Rectal smooth muscle tissue (tissue), 1 donor: ENCODE measurements at regions not wholly inside any gene's neighbourhood (a gene's known extent, or its start where the extent isn't known, plus 50 kb on each side); places are given as distances from the start of the nearest gene placed in this dataset.

Source experiments
- H3K27ac ChIP-seq: one replicate; pipeline ENCODE4 v1.7.0; 2013; ENCODE audit warnings: low read depth, low read length, inconsistent platforms
- H3K27me3 ChIP-seq: one replicate; pipeline ENCODE4 v1.7.0; 2013; ENCODE audit warnings: low read length; ENCODE audit not compliant: control insufficient read depth, insufficient read depth
- H3K36me3 ChIP-seq: one replicate; pipeline ENCODE4 v1.7.0; 2013; ENCODE audit warnings: low read length; ENCODE audit not compliant: control insufficient read depth, insufficient read depth
- H3K4me1 ChIP-seq: one replicate; pipeline ENCODE4 v1.7.0; 2013; ENCODE audit warnings: low read length; ENCODE audit not compliant: control insufficient read depth, insufficient read depth
- H3K4me3 ChIP-seq: one replicate; pipeline ENCODE4 v1.7.0; 2013; ENCODE audit warnings: low read length
- H3K9ac ChIP-seq: one replicate; pipeline ENCODE4 v1.7.0; 2013; ENCODE audit warnings: low read length

DNA sequence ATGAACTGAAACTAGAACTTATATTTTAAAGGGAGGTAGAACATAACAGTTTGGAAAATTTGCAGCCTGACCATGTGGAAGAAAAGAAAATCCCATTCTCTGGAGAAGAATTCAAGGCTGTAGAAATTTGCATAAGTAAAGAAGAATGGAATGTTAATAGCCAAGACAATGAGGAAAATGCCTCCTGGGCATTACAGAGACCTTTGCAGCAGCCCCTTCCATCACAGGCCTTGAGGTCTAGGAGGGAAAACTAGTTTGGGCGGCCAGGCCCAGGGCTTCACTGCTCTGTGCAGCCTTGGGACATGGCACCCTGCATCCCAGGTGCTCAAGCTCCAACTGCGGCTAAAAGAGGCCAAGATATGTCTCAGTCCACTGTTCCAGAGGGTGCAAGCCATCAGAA is 1506.8 kb downstream of the PCDH18 start:
- Histone ChIP-seq H3K4me3 (no peak overlapping the region), H3K4me1 (no peaks in the 10 kb centered on the region), H3K27ac (no peak overlapping the region), H3K36me3 (no peaks in the 10 kb centered on the region), H3K27me3 (no peaks in the 10 kb centered on the region), H3K9ac (no peak overlapping the region)

DNA sequence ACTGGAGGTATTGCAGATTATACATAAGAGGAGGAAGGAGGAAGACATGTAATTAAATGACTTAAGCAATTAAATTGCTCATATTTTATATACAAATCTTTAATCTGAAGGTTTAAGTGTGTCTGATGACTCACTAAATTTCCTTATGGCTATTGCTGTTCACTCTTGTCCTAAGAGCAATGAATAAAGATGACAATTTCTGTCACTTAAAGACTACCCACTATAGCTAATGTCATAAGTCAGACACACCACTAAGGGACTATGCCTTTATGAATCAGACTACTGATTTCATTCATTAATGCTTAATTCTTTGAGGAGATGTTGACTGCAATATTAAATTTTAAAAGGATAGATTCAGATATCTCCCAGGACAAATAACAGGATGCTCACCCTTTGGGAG is 1514.7 kb downstream of the PCDH18 start:
- Histone ChIP-seq H3K4me3 (no peak overlapping the region), H3K9ac (no peak overlapping the region), H3K4me1 (no peaks in the 10 kb centered on the region), H3K27ac (no peak overlapping the region), H3K36me3 (no peaks in the 10 kb centered on the region), H3K27me3 (no peaks in the 10 kb centered on the region)

DNA sequence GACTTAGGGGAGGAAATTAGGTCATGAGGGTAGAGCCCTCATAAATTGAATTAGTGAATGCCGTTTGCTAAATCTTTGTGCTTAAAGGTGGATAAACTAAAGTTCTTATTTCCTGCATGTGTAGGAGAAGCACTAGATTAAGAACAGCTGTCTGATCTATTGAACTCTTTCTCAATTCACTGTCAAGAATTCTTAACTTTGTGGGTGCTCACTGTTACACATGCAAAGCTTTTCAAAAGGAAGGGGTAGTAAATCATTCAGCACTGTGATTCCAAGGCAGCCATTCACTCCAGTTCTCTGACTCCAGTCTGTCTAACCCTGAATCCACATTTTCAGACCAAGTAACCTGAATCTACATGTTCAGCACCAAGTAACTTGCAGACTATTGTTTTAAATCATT is 1520.1 kb downstream of the PCDH18 start:
- Histone ChIP-seq H3K36me3 (no peaks in the 10 kb centered on the region), H3K4me3 (no peak overlapping the region), H3K27me3 (no peaks in the 10 kb centered on the region), H3K27ac (no peak overlapping the region), H3K9ac (no peak overlapping the region), H3K4me1 (no peaks in the 10 kb centered on the region)

DNA sequence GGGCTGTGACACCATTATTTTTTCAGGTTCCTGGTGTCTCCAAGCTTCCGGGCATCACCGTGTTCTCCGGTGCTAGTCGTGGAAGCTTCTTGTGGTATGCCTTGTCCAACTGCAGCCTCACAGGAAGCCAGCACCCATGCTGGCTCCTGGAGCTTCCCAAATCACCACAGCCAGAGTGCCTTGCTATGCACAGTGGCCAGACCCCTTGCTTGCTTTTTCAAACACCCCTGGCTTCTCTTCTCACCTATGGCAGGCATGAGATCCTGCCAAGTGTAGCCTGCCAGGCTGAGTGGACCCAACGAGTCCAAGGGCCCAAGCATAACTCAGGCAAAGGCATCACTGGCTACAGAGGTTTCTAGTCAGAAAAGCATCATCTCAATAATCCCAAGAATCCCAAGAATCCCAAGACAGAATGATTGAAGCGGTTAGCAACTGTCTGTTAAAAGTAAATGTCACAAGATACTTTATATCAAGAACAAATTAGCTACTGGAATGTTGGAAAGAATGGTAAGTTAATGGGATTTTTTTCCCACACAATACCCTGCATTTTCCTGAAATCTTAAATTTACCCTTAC is 1522.9 kb downstream of the PCDH18 start:
- Histone ChIP-seq H3K4me1 (no peaks in the 10 kb centered on the region), H3K36me3 (no peaks in the 10 kb centered on the region), H3K4me3 (no peak overlapping the region), H3K27ac (no peak overlapping the region), H3K27me3 (no peaks in the 10 kb centered on the region), H3K9ac (no peak overlapping the region)

DNA sequence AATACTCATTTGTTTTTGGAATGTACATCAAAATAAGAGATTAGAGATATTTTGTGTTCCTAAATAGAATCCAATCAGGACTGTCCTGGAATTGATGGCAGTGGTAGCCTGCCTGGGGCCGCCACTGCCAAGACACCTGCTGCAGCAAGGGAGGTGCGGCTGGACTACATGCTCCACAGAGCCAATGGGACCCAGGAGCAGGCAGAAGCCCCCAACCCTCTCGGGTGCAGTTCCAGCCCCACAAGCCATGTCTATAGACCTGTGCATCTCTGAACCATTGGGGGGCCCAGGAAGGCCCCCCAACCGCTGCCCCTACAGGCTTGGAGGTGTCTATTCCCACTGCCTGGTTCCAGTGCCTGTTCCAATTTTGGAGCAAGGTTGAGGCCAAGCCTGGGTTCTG is 1524.3 kb downstream of the PCDH18 start:
- H3K27me3 ChIP-seq = no peaks in the 10 kb centered on the region
- H3K4me1 ChIP-seq = no peaks in the 10 kb centered on the region
- no peak overlapping the region for H3K9ac ChIP-seq
- no peaks in the 10 kb centered on the region for H3K36me3 ChIP-seq
- H3K4me3 ChIP-seq = no peak overlapping the region
- H3K27ac ChIP-seq = no peak overlapping the region

DNA sequence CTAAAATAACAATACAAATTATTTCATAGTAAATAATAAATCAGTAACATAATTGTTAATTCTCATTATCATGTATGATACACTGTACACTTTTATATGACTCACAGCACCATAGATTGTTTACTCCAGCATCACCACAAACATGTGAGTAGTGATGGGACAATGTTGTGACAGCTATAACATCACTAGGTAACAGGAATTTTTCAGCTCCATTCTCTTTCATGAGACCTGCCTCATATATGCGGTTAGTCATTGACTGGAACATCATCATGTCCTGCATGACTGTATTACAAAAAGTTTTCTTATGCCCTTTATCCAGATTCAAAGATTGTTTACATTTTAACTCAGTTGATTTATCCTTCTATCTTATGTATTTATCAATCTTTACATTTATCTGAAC is 1530.0 kb downstream of the PCDH18 start:
- H3K36me3 ChIP-seq = no peaks in the 10 kb centered on the region
- no peak overlapping the region for H3K27ac ChIP-seq
- H3K4me3 ChIP-seq = no peak overlapping the region
- H3K27me3 ChIP-seq = no peaks in the 10 kb centered on the region
- no peak overlapping the region for H3K9ac ChIP-seq
- no peaks in the 10 kb centered on the region for H3K4me1 ChIP-seq

DNA sequence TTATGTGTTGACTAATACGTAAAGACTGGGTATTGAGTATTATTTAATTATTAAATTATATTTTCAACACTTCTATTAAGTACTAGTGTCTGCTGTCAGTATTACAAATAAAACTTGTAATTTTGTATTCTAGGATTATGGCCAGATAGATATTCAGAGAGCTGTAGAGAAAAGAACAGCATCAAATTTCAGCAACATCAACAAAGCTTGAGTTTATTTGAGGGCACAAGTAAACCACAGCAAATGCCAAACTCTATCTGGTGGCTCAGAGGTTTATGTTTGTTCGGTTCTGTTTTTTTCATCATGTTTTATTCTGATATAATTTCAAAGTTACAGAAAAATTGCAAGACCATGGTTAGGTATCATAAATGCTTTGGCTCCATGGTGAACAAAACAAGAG is 1530.5 kb downstream of the PCDH18 start:
- H3K27me3 ChIP-seq = no peaks in the 10 kb centered on the region
- H3K9ac ChIP-seq = no peak overlapping the region
- no peak overlapping the region for H3K4me3 ChIP-seq
- no peak overlapping the region for H3K27ac ChIP-seq
- H3K4me1 ChIP-seq = no peaks in the 10 kb centered on the region
- H3K36me3 ChIP-seq = no peaks in the 10 kb centered on the region

DNA sequence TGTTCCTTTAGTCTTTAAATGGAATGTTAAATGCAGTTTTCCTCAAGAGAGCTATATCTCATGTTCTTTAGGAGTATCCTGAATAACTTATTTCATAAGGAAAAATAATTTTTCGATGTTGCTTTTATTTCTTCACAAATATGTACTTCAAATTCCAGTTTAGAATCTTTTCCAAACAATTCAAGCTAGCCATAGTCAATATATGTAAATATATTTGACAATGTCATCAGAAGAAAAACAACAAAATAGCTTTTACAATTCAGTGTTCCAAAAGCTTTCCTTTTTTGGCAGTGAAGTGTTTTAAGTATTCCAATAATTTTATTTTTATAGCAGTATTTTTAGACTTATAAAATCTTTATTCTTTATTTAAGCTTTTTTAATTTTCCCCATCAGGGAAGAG is 1532.0 kb downstream of the PCDH18 start:
- Histone ChIP-seq H3K36me3 (no peaks in the 10 kb centered on the region), H3K9ac (no peak overlapping the region), H3K27ac (no peak overlapping the region), H3K4me1 (no peaks in the 10 kb centered on the region), H3K4me3 (no peak overlapping the region), H3K27me3 (no peaks in the 10 kb centered on the region)

DNA sequence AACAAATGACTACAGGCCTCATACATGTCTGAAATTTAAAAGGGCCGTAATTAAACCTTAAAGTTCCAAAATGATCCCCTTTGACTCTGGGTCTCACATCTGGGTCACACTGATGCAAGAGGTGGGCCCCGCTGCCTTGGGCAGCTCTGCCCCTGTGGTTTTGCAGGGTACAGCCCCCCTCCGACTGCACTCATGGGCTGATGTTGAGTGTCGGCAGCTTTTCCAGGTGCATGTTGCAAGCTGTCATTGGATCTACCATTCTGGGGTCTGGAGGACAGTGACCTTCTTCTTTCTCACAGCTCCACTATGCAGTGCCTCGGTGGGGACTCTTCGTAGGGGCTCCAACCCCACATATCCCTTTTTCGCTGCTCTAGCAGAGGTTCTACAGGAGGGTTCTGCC is 1537.9 kb downstream of the PCDH18 start:
- Histone ChIP-seq H3K27me3 (no peaks in the 10 kb centered on the region), H3K4me3 (no peak overlapping the region), H3K27ac (no peak overlapping the region), H3K36me3 (no peaks in the 10 kb centered on the region), H3K9ac (no peak overlapping the region), H3K4me1 (no peaks in the 10 kb centered on the region)

DNA sequence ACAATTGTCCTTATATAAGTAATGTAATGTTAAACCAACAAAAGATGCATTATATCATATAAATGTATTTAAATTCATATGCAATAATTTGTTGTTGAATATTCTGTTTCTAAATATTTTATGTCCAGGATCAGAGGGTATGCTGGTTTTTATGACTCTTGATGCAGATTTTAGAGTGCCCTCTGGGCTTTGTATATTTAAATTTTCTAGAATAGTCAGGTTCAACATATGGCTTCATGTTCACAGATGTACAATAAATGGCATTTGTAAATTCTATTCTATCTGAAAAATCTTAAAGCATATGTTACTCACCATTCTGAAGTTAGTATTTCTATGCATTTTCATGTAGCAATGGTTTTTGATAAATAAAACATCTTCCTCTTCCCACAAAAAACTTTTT is 1555.4 kb downstream of the PCDH18 start:
- H3K27me3 ChIP-seq = no peaks in the 10 kb centered on the region
- no peak overlapping the region for H3K9ac ChIP-seq
- no peaks in the 10 kb centered on the region for H3K36me3 ChIP-seq
- H3K27ac ChIP-seq = no peak overlapping the region
- H3K4me1 ChIP-seq = no peaks in the 10 kb centered on the region
- no peak overlapping the region for H3K4me3 ChIP-seq

DNA sequence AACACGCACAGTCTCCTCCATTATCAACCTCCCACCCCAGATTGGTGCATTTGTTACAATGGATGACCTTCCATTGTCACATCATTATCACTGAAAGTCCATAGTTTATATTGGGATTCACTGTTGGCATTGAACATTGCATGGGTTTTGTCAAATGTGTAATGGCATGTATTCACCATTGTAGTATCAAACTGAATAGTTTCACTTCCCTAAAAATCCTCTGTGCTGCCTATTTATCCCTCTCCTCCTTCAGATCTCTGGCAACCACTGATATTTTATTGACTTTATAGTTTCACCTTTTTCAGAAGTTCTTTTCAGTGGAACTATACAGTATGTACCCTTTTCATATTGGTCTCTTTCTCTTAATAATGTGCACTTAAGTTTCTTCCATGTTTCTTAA is 1565.4 kb downstream of the PCDH18 start:
- H3K4me3 ChIP-seq = no peak overlapping the region
- H3K27ac ChIP-seq = no peak overlapping the region
- H3K27me3 ChIP-seq = no peaks in the 10 kb centered on the region
- no peaks in the 10 kb centered on the region for H3K36me3 ChIP-seq
- H3K9ac ChIP-seq = no peak overlapping the region
- H3K4me1 ChIP-seq = no peaks in the 10 kb centered on the region

DNA sequence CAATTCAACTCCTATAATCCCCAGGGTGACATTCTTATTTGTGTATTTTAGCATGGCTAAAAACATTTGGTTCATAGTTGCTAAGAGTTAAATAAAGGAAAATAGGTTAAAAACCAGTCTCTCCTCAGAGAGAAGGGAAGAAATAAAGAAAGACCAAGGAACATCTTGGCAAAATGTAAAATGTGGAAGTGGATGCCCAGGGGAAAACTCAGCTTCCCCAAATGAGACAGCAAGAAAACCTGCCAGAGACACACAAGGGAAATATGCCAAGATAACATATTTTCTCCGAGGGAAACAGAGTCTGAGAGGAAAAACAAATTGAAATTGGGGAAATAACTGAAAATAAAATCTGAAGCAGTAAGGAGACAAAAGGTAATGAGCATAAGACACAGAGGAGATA is 1569.3 kb downstream of the PCDH18 start:
- Histone ChIP-seq H3K36me3 (no peaks in the 10 kb centered on the region), H3K4me3 (no peak overlapping the region), H3K9ac (no peak overlapping the region), H3K27ac (no peak overlapping the region), H3K27me3 (no peaks in the 10 kb centered on the region), H3K4me1 (no peaks in the 10 kb centered on the region)

DNA sequence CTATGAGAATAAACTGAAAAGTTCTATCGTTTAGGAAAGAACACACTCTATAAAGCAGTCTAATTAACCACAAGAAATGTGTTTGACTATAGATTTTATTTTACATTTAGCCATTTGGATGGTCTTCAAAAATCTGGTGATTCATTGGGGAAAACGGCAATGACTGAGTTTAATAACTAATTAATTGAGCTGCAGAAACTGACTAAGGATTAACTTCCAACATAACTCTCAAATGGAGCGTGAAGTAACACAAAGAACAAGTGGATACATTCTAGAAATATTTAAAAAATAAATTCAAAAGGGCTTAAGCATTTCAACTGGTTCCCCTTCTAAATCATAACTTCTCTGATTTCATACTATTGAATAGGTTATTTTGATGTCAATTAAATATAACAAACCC is 1582.4 kb downstream of the PCDH18 start:
- no peak overlapping the region for H3K27ac ChIP-seq
- no peaks in the 10 kb centered on the region for H3K27me3 ChIP-seq
- no peaks in the 10 kb centered on the region for H3K36me3 ChIP-seq
- no peak overlapping the region for H3K4me3 ChIP-seq
- no peak overlapping the region for H3K9ac ChIP-seq
- no peaks in the 10 kb centered on the region for H3K4me1 ChIP-seq
